Peyer's patch (tissue), 4 donors: ENCODE measurements at regions not wholly inside any gene's neighbourhood (a gene's known extent, or its start where the extent isn't known, plus 50 kb on each side); places are given as distances from the start of the nearest gene placed in this dataset.

Source experiments
- CTCF ChIP-seq, 6 experiments: fragments of 450-650 bp in 4 of 6; fragments of 200-600 bp in 2 of 6; sonication (generic) in 1 of 6; IDR thresholded peaks; one replicate each; pipeline ENCODE4 v1.5.1; 2017 to 2019; ENCODE audit warnings: antibody characterized with exemption in 6 of 6, mild to moderate bottlenecking in 3 of 6, moderate library complexity in 1 of 6
- POLR2A ChIP-seq, 2 donors: fragments of 450-650 bp; IDR thresholded peaks; one replicate each; pipeline ENCODE4 v1.5.1; 2017; ENCODE audit warnings: antibody characterized with exemption in 2 of 2, mild to moderate bottlenecking in 2 of 2, moderate library complexity in 2 of 2

DNA sequence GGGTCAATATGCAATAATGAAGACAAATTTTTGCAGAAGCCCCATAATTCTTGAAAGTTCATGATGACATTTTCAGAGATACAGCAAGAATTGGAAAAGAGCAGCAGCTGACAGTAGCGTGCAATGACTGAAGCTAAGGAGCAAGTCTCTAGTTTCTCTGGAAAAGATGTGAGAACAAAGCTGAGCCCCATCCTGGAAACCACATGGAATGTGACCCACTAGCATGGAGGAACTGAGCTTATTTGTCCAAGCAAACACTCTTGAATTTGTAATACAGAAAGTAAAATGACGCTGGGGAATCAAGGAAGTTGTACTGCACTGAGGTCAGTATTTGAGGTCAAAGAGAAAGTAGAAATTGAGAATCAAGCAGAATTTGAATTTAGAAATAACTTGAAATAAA is 1447.2 kb downstream of the FSTL5 start:
- TF ChIP-seq CTCF (IDR thresholded peaks at IDR 0.05) (no peak), POLR2A (IDR thresholded peaks at IDR 0.05) (no peak)
